PC-9 (cell line): ENCODE measurements at regions not wholly inside any gene's neighbourhood (a gene's known extent, or its start where the extent isn't known, plus 50 kb on each side); places are given as distances from the start of the nearest gene placed in this dataset.

Experiments
- CTCF ChIP-seq: fragments of 200-600 bp; sonication (generic); conservative IDR thresholded peaks from 2 replicates; pipeline ENCODE4 v1.6.1; 2017; ENCODE audit warnings: mixed run types, antibody characterized with exemption, mild to moderate bottlenecking, moderate library complexity
- EZH2 ChIP-seq: fragments of 200-600 bp; sonication (generic); IDR thresholded peaks from 2 replicates; pipeline ENCODE4 v1.8.0; 2017; ENCODE audit warnings: antibody characterized with exemption, low read depth

- TF ChIP-seq CTCF, result no peak
- no peak for TF ChIP-seq EZH2
Observed at GRCh38 chr4:111957116-111957515, 188.1 kb upstream of the FAM241A start.
